GM23248 (cell line): ENCODE measurements at regions not wholly inside any gene's neighbourhood (a gene's known extent, or its start where the extent isn't known, plus 50 kb on each side); places are given as distances from the start of the nearest gene placed in this dataset.

ENCODE experiments used
- EZH2 ChIP-seq: fragments of 200-600 bp; sonication (generic); IDR thresholded peaks from 2 replicates; pipeline ENCODE4 v1.6.1; 2018; ENCODE audit warnings: antibody characterized with exemption, mild to moderate bottlenecking; ENCODE audit not compliant: insufficient read depth, poor library complexity, severe bottlenecking
- EZH2phosphoT487 ChIP-seq: fragments of 200-600 bp; sonication (generic); IDR thresholded peaks from 2 replicates; pipeline ENCODE4 v1.6.1; 2018; ENCODE audit warnings: antibody characterized with exemption, moderate library complexity, mild to moderate bottlenecking, low read depth; ENCODE audit not compliant: insufficient read depth

GRCh38 chr2:234687718-234688475 lies 191.0 kb upstream of the ARL4C start:
- no peak for TF ChIP-seq EZH2
- TF ChIP-seq EZH2phosphoT487 = no peak
